ENCODE measurements at regions not wholly inside any gene's neighbourhood (a gene's known extent, or its start where the extent isn't known, plus 50 kb on each side); places are given as distances from the start of the nearest gene placed in this dataset.

GRCh38 chr14:101123618-101124510 is 220.3 kb upstream of the RTL1 start:
- 56% methylated on average over 15 of the region's 19 CpGs for WGBS (ENCODE audit: insufficient coverage)
- peaks cover 57% of the 10 kb centered on the region for H3K4me1 ChIP-seq (ENCODE audit: control insufficient read depth, insufficient read depth, low read length)
- H3K27ac ChIP-seq (ENCODE audit: low read length): no peak overlapping the region
- H3K9me3 ChIP-seq (replicated peaks; ENCODE audit: control insufficient read depth, low read depth, low read length): no peaks in the 10 kb centered on the region
- H3K36me3 ChIP-seq (ENCODE audit: control insufficient read depth, insufficient read depth, low read length): no peaks in the 10 kb centered on the region
- H3K27me3 ChIP-seq (ENCODE audit: control insufficient read depth, insufficient read depth, low read length): peaks cover 3% of the 10 kb centered on the region
- DNase-seq: peak; percentile 49
- H3K4me3 ChIP-seq (ENCODE audit: low read length): no peak overlapping the region

GRCh38 chr14:101124815-101125214 is 221.3 kb upstream of the RTL1 start:
- Histone ChIP-seq H3K4me1 (ENCODE audit: control insufficient read depth, insufficient read depth, low read length) (peaks cover 52% of the 10 kb centered on the region), H3K9me3 (replicated peaks; ENCODE audit: control insufficient read depth, low read depth, low read length) (no peaks in the 10 kb centered on the region), H3K36me3 (ENCODE audit: control insufficient read depth, insufficient read depth, low read length) (no peaks in the 10 kb centered on the region), H3K4me3 (ENCODE audit: low read length) (no peak overlapping the region), H3K27me3 (ENCODE audit: control insufficient read depth, insufficient read depth, low read length) (peaks cover 6% of the 10 kb centered on the region), H3K27ac (ENCODE audit: low read length) (no peak overlapping the region)
- no peak for DNase-seq
- 77% methylated on average over 8 of the region's 11 CpGs for WGBS (ENCODE audit: insufficient coverage)

GRCh38 chr14:101125313-101125712 is 221.8 kb upstream of the RTL1 start:
- Histone ChIP-seq H3K36me3 (ENCODE audit: control insufficient read depth, insufficient read depth, low read length) (no peaks in the 10 kb centered on the region), H3K4me3 (ENCODE audit: low read length) (no peak overlapping the region), H3K9me3 (replicated peaks; ENCODE audit: control insufficient read depth, low read depth, low read length) (no peaks in the 10 kb centered on the region), H3K27ac (ENCODE audit: low read length) (no peak overlapping the region), H3K27me3 (ENCODE audit: control insufficient read depth, insufficient read depth, low read length) (peaks cover 6% of the 10 kb centered on the region), H3K4me1 (ENCODE audit: control insufficient read depth, insufficient read depth, low read length) (peaks cover 49% of the 10 kb centered on the region)
- WGBS (ENCODE audit: insufficient coverage): 92% methylated on average over 9 of the region's 10 CpGs
- DNase-seq: no peak

- peak; percentile 79 for DNase-seq
- no peak overlapping the region for H3K4me3 ChIP-seq (ENCODE audit: low read length)
- no peaks in the 10 kb centered on the region for H3K36me3 ChIP-seq (ENCODE audit: control insufficient read depth, insufficient read depth, low read length)
- H3K27ac ChIP-seq (ENCODE audit: low read length): peak overlapping the region; percentile 65
- 71% methylated on average over 31 of the region's 37 CpGs for WGBS (ENCODE audit: insufficient coverage)
- H3K27me3 ChIP-seq (ENCODE audit: control insufficient read depth, insufficient read depth, low read length): peaks cover 9% of the 10 kb centered on the region
- H3K9me3 ChIP-seq (replicated peaks; ENCODE audit: control insufficient read depth, low read depth, low read length): no peaks in the 10 kb centered on the region
- peaks cover 43% of the 10 kb centered on the region for H3K4me1 ChIP-seq (ENCODE audit: control insufficient read depth, insufficient read depth, low read length)
These were observed 222.5 kb upstream of the RTL1 start for GRCh38 chr14:101125719-101126651.

GRCh38 chr14:101126731-101127130 is 223.2 kb upstream of the RTL1 start:
- WGBS (ENCODE audit: insufficient coverage): 20% methylated on average over 4 of the region's 4 CpGs
- Histone ChIP-seq H3K36me3 (ENCODE audit: control insufficient read depth, insufficient read depth, low read length) (no peaks in the 10 kb centered on the region), H3K27me3 (ENCODE audit: control insufficient read depth, insufficient read depth, low read length) (peaks cover 9% of the 10 kb centered on the region), H3K9me3 (replicated peaks; ENCODE audit: control insufficient read depth, low read depth, low read length) (no peaks in the 10 kb centered on the region), H3K4me1 (ENCODE audit: control insufficient read depth, insufficient read depth, low read length) (peaks cover 36% of the 10 kb centered on the region), H3K27ac (ENCODE audit: low read length) (peak overlapping the region; percentile 65), H3K4me3 (ENCODE audit: low read length) (no peak overlapping the region)
- DNase-seq: no peak

GRCh38 chr14:101127224-101127623 is 223.7 kb upstream of the RTL1 start:
- Histone ChIP-seq H3K27me3 (ENCODE audit: control insufficient read depth, insufficient read depth, low read length) (peaks cover 9% of the 10 kb centered on the region), H3K27ac (ENCODE audit: low read length) (no peak overlapping the region), H3K4me1 (ENCODE audit: control insufficient read depth, insufficient read depth, low read length) (peaks cover 33% of the 10 kb centered on the region), H3K9me3 (replicated peaks; ENCODE audit: control insufficient read depth, low read depth, low read length) (no peaks in the 10 kb centered on the region), H3K36me3 (ENCODE audit: control insufficient read depth, insufficient read depth, low read length) (no peaks in the 10 kb centered on the region), H3K4me3 (ENCODE audit: low read length) (no peak overlapping the region)
- WGBS (ENCODE audit: insufficient coverage): 38% methylated on average over 6 of the region's 12 CpGs
- peak; percentile 88 for DNase-seq

- Histone ChIP-seq H3K9me3 (replicated peaks; ENCODE audit: control insufficient read depth, low read depth, low read length) (no peaks in the 10 kb centered on the region), H3K4me1 (ENCODE audit: control insufficient read depth, insufficient read depth, low read length) (peaks cover 32% of the 10 kb centered on the region), H3K4me3 (ENCODE audit: low read length) (no peak overlapping the region), H3K27ac (ENCODE audit: low read length) (no peak overlapping the region), H3K27me3 (ENCODE audit: control insufficient read depth, insufficient read depth, low read length) (peaks cover 9% of the 10 kb centered on the region), H3K36me3 (ENCODE audit: control insufficient read depth, insufficient read depth, low read length) (no peaks in the 10 kb centered on the region)
- 65% methylated on average over 30 of the region's 30 CpGs for WGBS (ENCODE audit: insufficient coverage)
- no peak for DNase-seq
These were observed 225.2 kb upstream of the RTL1 start for GRCh38 chr14:101128478-101129321.

- no peak overlapping the region for H3K27ac ChIP-seq (ENCODE audit: low read length)
- H3K27me3 ChIP-seq (ENCODE audit: control insufficient read depth, insufficient read depth, low read length): peaks cover 9% of the 10 kb centered on the region
- H3K4me1 ChIP-seq (ENCODE audit: control insufficient read depth, insufficient read depth, low read length): peaks cover 28% of the 10 kb centered on the region
These were observed 226.1 kb upstream of the RTL1 start for GRCh38 chr14:101129521-101130167.

GRCh38 chr14:101130861-101131260 is 227.3 kb upstream of the RTL1 start:
- no peak for DNase-seq
- Histone ChIP-seq H3K4me1 (ENCODE audit: control insufficient read depth, insufficient read depth, low read length) (peaks cover 29% of the 10 kb centered on the region), H3K4me3 (ENCODE audit: low read length) (no peak overlapping the region), H3K36me3 (ENCODE audit: control insufficient read depth, insufficient read depth, low read length) (no peaks in the 10 kb centered on the region), H3K9me3 (replicated peaks; ENCODE audit: control insufficient read depth, low read depth, low read length) (no peaks in the 10 kb centered on the region), H3K27me3 (ENCODE audit: control insufficient read depth, insufficient read depth, low read length) (peaks cover 9% of the 10 kb centered on the region), H3K27ac (ENCODE audit: low read length) (no peak overlapping the region)
- 79% methylated on average over 5 of the region's 6 CpGs for WGBS (ENCODE audit: insufficient coverage)

More at GRCh38 chr14:101129521-101130167, 226.1 kb upstream of the RTL1 start:
- 45% methylated on average over 3 of the region's 6 CpGs for WGBS (ENCODE audit: insufficient coverage)
- Histone ChIP-seq H3K9me3 (replicated peaks; ENCODE audit: control insufficient read depth, low read depth, low read length) (no peaks in the 10 kb centered on the region), H3K4me3 (ENCODE audit: low read length) (no peak overlapping the region), H3K36me3 (ENCODE audit: control insufficient read depth, insufficient read depth, low read length) (no peaks in the 10 kb centered on the region)
- DNase-seq: peak; percentile 42

All from muscle of leg (tissue), 3 donors.